ENCODE measurements at regions not wholly inside any gene's neighbourhood (a gene's known extent, or its start where the extent isn't known, plus 50 kb on each side); places are given as distances from the start of the nearest gene placed in this dataset.

GRCh38 chr5:8520917-8521316 is 652.0 kb downstream of the MTRR start:
- TF ChIP-seq SMAD4 (CRISPR knock-in tag; IDR thresholded peaks at IDR 0.05) (no peak), ZNF416 (CRISPR knock-in tag; IDR thresholded peaks at IDR 0.05) (no peak), TEAD4 (CRISPR knock-in tag; IDR thresholded peaks at IDR 0.05) (no peak)
- TF ChIP-seq, protein P1, sequence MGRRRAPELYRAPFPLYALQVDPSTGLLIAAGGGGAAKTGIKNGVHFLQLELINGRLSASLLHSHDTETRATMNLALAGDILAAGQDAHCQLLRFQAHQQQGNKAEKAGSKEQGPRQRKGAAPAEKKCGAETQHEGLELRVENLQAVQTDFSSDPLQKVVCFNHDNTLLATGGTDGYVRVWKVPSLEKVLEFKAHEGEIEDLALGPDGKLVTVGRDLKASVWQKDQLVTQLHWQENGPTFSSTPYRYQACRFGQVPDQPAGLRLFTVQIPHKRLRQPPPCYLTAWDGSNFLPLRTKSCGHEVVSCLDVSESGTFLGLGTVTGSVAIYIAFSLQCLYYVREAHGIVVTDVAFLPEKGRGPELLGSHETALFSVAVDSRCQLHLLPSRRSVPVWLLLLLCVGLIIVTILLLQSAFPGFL (CRISPR knock-in tag; IDR thresholded peaks at IDR 0.05; ENCODE audit: borderline replicate concordance): no peak
- H3K36me3 Mint-ChIP-seq: no peaks in the 10 kb centered on the region
- no peak for DNase-seq (ENCODE audit: low spot score)
- CTCF ChIA-PET: no interaction called here
- H3K27me3 Mint-ChIP-seq (ENCODE audit: low read depth): no peaks in the 10 kb centered on the region
- no peak for ATAC-seq
- POLR2A ChIA-PET: no interaction called here
- H3K4me3 Mint-ChIP-seq: no peak overlapping the region
- peaks cover 25% of the 10 kb centered on the region for H3K4me1 Mint-ChIP-seq
- H3K9me3 Mint-ChIP-seq: peaks cover 4% of the 10 kb centered on the region; the same call in 1 of the 2 replicates
- H3K27ac Mint-ChIP-seq: no peak overlapping the region

GRCh38 chr5:8521991-8522390 is 653.0 kb downstream of the MTRR start:
- Mint-ChIP-seq H3K27ac (no peak overlapping the region), H3K4me1 (peaks cover 25% of the 10 kb centered on the region), H3K27me3 (ENCODE audit: low read depth) (no peaks in the 10 kb centered on the region), H3K36me3 (no peaks in the 10 kb centered on the region), H3K9me3 (peaks cover 4% of the 10 kb centered on the region; the same call in 1 of the 2 replicates), H3K4me3 (no peak overlapping the region)
- POLR2A ChIA-PET: no interaction called here
- CTCF ChIA-PET: no interaction called here
- DNase-seq (ENCODE audit: low spot score) (no peak), ATAC-seq (no peak)
- no peak for TF ChIP-seq HMGA2 (CRISPR knock-in tag; IDR thresholded peaks at IDR 0.05)
- TF ChIP-seq GRHL2 (CRISPR knock-in tag; IDR thresholded peaks at IDR 0.05; ENCODE audit: insufficient replicate concordance, severe bottlenecking): no peak
- no peak for TF ChIP-seq E2F5 (CRISPR knock-in tag; IDR thresholded peaks at IDR 0.05)
- TF ChIP-seq, protein P2, sequence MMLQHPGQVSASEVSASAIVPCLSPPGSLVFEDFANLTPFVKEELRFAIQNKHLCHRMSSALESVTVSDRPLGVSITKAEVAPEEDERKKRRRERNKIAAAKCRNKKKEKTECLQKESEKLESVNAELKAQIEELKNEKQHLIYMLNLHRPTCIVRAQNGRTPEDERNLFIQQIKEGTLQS (CRISPR knock-in tag; conservative IDR thresholded peaks at IDR 0.05): no peak
- no peak for TF ChIP-seq ZNF317 (CRISPR knock-in tag; IDR thresholded peaks at IDR 0.05; ENCODE audit: borderline replicate concordance, low read depth)
- TF ChIP-seq, protein P3, sequence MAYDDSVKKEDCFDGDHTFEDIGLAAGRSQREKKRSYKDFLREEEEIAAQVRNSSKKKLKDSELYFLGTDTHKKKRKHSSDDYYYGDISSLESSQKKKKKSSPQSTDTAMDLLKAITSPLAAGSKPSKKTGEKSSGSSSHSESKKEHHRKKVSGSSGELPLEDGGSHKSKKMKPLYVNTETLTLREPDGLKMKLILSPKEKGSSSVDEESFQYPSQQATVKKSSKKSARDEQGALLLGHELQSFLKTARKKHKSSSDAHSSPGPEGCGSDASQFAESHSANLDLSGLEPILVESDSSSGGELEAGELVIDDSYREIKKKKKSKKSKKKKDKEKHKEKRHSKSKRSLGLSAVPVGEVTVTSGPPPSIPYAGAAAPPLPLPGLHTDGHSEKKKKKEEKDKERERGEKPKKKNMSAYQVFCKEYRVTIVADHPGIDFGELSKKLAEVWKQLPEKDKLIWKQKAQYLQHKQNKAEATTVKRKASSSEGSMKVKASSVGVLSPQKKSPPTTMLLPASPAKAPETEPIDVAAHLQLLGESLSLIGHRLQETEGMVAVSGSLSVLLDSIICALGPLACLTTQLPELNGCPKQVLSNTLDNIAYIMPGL (CRISPR knock-in tag; IDR thresholded peaks at IDR 0.05): no peak
- no peak for TF ChIP-seq ZNF219 (CRISPR knock-in tag; IDR thresholded peaks at IDR 0.05; ENCODE audit: borderline replicate concordance)
- TF ChIP-seq, protein P4, sequence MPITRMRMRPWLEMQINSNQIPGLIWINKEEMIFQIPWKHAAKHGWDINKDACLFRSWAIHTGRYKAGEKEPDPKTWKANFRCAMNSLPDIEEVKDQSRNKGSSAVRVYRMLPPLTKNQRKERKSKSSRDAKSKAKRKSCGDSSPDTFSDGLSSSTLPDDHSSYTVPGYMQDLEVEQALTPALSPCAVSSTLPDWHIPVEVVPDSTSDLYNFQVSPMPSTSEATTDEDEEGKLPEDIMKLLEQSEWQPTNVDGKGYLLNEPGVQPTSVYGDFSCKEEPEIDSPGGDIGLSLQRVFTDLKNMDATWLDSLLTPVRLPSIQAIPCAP (CRISPR knock-in tag; IDR thresholded peaks at IDR 0.05): no peak

DNA sequence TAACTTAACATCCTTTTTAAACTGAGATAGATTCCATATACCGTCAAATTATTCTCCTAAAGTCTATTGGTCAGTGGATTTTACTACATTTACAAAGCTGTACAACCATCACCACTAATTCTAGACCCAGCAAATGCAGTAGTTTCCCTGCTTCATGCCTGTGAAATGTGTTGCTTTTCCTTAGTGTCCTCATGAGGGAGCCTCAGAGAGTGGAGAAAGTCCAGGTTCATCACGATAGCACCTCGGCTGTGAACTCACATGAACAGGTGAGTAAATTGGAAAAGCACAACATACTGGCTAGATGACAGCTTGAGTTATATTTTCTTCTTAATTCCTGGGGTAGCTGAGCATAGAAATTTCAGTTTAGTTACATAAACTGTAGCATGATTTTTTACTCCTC is 653.7 kb downstream of the MTRR start:
- H3K36me3 Mint-ChIP-seq: no peaks in the 10 kb centered on the region
- ATAC-seq (peak; percentile 73), DNase-seq (ENCODE audit: low spot score) (no peak)
- CTCF ChIA-PET: no interaction called here
- no peaks in the 10 kb centered on the region for H3K27me3 Mint-ChIP-seq (ENCODE audit: low read depth)
- no peak for TF ChIP-seq FOXP1 (CRISPR knock-in tag; IDR thresholded peaks at IDR 0.05; ENCODE audit: borderline replicate concordance)
- POLR2A ChIA-PET: interaction anchor here (0.7 kb wide), 1 partner anchor 187 kb away, joined by 4 read pairs; no protein-coding TSS in a partner anchor
- no peak overlapping the region for H3K27ac Mint-ChIP-seq
- no peak overlapping the region for H3K4me3 Mint-ChIP-seq
- H3K9me3 Mint-ChIP-seq: peaks cover 4% of the 10 kb centered on the region; the same call in 1 of the 2 replicates
- peaks cover 20% of the 10 kb centered on the region for H3K4me1 Mint-ChIP-seq

DNA sequence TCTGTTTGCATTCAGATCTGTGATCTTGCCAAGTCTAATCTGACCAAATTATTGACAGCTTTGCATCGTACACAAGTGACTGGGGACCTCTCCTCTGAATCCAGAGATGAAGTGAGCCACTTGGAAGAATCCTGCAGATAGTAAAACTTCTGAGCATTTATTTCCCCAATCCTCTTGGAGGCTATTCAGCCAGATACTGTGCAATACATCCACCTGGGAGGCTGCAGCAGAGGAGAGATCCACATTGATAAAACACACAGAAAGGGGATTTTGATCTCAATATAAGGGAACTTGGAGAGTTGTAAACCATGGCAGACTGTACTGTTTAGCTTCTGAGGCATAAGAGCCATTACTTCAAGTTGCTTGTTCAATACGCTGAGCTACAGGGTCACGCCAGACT is 654.6 kb downstream of the MTRR start:
- ATAC-seq: no peak
- ChIA-PET CTCF (no interaction called here), POLR2A (no interaction called here)
- no peak for TF ChIP-seq ATF1 (CRISPR knock-in tag; IDR thresholded peaks at IDR 0.05)
- TF ChIP-seq AFF4 (CRISPR knock-in tag; IDR thresholded peaks at IDR 0.05; ENCODE audit: borderline replicate concordance): no peak
- no peak for TF ChIP-seq GTF2I (CRISPR knock-in tag; conservative IDR thresholded peaks at IDR 0.05)
- H3K27ac Mint-ChIP-seq: no peak overlapping the region
- no peaks in the 10 kb centered on the region for H3K27me3 Mint-ChIP-seq (ENCODE audit: low read depth)
- DNase-seq (ENCODE audit: low spot score): no peak
- peaks cover 3% of the 10 kb centered on the region; the same call in 1 of the 2 replicates for H3K9me3 Mint-ChIP-seq
- H3K4me1 Mint-ChIP-seq: peaks cover 19% of the 10 kb centered on the region
- no peak overlapping the region for H3K4me3 Mint-ChIP-seq
- no peaks in the 10 kb centered on the region for H3K36me3 Mint-ChIP-seq
